GM21576 (cell line): ENCODE measurements at regions not wholly inside any gene's neighbourhood (a gene's known extent, or its start where the extent isn't known, plus 50 kb on each side); places are given as distances from the start of the nearest gene placed in this dataset.
A peak's percentile ranks its signal among the peaks of the same experiment; 100 is the strongest.
"Not testable (repeated sequence)": the region's sequence is repeated elsewhere in the genome, so short reads cannot be mapped to it uniquely, and the experiment has no call there.

Experiments
- ATAC-seq: cut with Tn5 transposase; IDR thresholded peaks from one replicate; pipeline ENCODE4 v1.9.1; 2021; ENCODE audit warnings: mild to moderate bottlenecking, moderate library complexity; ENCODE audit not compliant: unreplicated experiment

- ATAC-seq, result no peak
Observed at GRCh38 chr6:113660819-113661218, 196.3 kb upstream of the MARCKS start.

GRCh38 chr6:113662093-113662665 is 195.0 kb upstream of the MARCKS start:
- ATAC-seq, result no peak

- peak; percentile 86 for ATAC-seq
Observed at GRCh38 chr6:113662688-113663333, 194.3 kb upstream of the MARCKS start.

- no peak for ATAC-seq
Observed at GRCh38 chr6:113664909-113665308, 192.2 kb upstream of the MARCKS start.

- peak; percentile 54 for ATAC-seq
Observed at GRCh38 chr6:113668641-113669408, 188.3 kb upstream of the MARCKS start.

GRCh38 chr6:113669606-113670005 is 187.5 kb upstream of the MARCKS start:
- no peak for ATAC-seq

- ATAC-seq, result no peak
Observed at GRCh38 chr6:113671421-113671820, 185.7 kb upstream of the MARCKS start.

GRCh38 chr6:113672491-113673149 is 184.5 kb upstream of the MARCKS start:
- ATAC-seq, result no peak

GRCh38 chr6:113674075-113674474 is 183.1 kb upstream of the MARCKS start:
- no peak for ATAC-seq

- no peak for ATAC-seq
Observed at GRCh38 chr6:113676057-113676456, 181.1 kb upstream of the MARCKS start.

- ATAC-seq, result no peak
Observed at GRCh38 chr6:113676968-113677367, 180.2 kb upstream of the MARCKS start.

- no peak for ATAC-seq
Observed at GRCh38 chr6:113679051-113679450, 178.1 kb upstream of the MARCKS start.

GRCh38 chr6:113680301-113680700 is 176.8 kb upstream of the MARCKS start:
- no peak for ATAC-seq

GRCh38 chr6:113683968-113684367 is 173.2 kb upstream of the MARCKS start:
- ATAC-seq, result no peak

GRCh38 chr6:113684382-113684901 is 172.7 kb upstream of the MARCKS start:
- ATAC-seq, result no peak

- no peak for ATAC-seq
Observed at GRCh38 chr6:113686049-113686448, 171.1 kb upstream of the MARCKS start.

GRCh38 chr6:113689620-113690019 is 167.5 kb upstream of the MARCKS start:
- ATAC-seq, result not testable (repeated sequence)

- no peak for ATAC-seq
Observed at GRCh38 chr6:113690281-113691259, 166.6 kb upstream of the MARCKS start.

- no peak for ATAC-seq
Observed at GRCh38 chr6:113691260-113691656, 165.9 kb upstream of the MARCKS start.

- no peak for ATAC-seq
Observed at GRCh38 chr6:113693851-113694250, 163.3 kb upstream of the MARCKS start.
